WERI-Rb-1 (cell line): ENCODE measurements at regions not wholly inside any gene's neighbourhood (a gene's known extent, or its start where the extent isn't known, plus 50 kb on each side); places are given as distances from the start of the nearest gene placed in this dataset.

Experiments used
- DNase-seq: peaks from one replicate; pipeline ENCODE4 v3.0.0-alpha.2; 2020
- H3K27ac ChIP-seq: fragments of 250-450 bp; sonication (Bioruptor Pico); 2 replicates; pipeline ENCODE4 v1.5.1; 2020; ENCODE audit warnings: mild to moderate bottlenecking, moderate library complexity
- H3K27me3 ChIP-seq: fragments of 250-450 bp; sonication (Bioruptor Pico); 2 replicates; pipeline ENCODE4 v1.5.1; 2021; ENCODE audit warnings: mild to moderate bottlenecking, low read depth, moderate library complexity; ENCODE audit not compliant: insufficient read depth, severe bottlenecking
- H3K36me3 ChIP-seq: fragments of 250-450 bp; sonication (Bioruptor Pico); 2 replicates; pipeline ENCODE4 v1.5.1; 2020; ENCODE audit warnings: mild to moderate bottlenecking, moderate library complexity
- H3K4me3 ChIP-seq: 2 replicates; pipeline ENCODE4 v1.5.1; 2011; ENCODE audit warnings: low read depth, mild to moderate bottlenecking, control low read depth, low read length
- H3K9me3 ChIP-seq: fragments of 250-450 bp; sonication (Bioruptor Pico); 2 replicates; pipeline ENCODE4 v1.5.1; 2021; ENCODE audit warnings: mild to moderate bottlenecking, moderate library complexity; ENCODE audit not compliant: severe bottlenecking
- TF ChIP-seq, protein P1 (sequence below): IDR thresholded peaks from 2 replicates; pipeline ENCODE4 v1.5.1; 2011; ENCODE audit warnings: low read depth, mild to moderate bottlenecking, control low read depth, inconsistent platforms, low read length

GRCh38 chrX:99820197-99820596 is 589.9 kb downstream of the PCDH19 start:
- no peak overlapping the region for H3K4me3 ChIP-seq
- H3K27me3 ChIP-seq, result peaks cover 11% of the 10 kb centered on the region
- no peak overlapping the region for H3K27ac ChIP-seq
- TF ChIP-seq, protein P1, sequence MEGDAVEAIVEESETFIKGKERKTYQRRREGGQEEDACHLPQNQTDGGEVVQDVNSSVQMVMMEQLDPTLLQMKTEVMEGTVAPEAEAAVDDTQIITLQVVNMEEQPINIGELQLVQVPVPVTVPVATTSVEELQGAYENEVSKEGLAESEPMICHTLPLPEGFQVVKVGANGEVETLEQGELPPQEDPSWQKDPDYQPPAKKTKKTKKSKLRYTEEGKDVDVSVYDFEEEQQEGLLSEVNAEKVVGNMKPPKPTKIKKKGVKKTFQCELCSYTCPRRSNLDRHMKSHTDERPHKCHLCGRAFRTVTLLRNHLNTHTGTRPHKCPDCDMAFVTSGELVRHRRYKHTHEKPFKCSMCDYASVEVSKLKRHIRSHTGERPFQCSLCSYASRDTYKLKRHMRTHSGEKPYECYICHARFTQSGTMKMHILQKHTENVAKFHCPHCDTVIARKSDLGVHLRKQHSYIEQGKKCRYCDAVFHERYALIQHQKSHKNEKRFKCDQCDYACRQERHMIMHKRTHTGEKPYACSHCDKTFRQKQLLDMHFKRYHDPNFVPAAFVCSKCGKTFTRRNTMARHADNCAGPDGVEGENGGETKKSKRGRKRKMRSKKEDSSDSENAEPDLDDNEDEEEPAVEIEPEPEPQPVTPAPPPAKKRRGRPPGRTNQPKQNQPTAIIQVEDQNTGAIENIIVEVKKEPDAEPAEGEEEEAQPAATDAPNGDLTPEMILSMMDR, result no peak
- no peaks in the 10 kb centered on the region for H3K9me3 ChIP-seq
- no peaks in the 10 kb centered on the region for H3K36me3 ChIP-seq
- DNase-seq, result no peak

DNA sequence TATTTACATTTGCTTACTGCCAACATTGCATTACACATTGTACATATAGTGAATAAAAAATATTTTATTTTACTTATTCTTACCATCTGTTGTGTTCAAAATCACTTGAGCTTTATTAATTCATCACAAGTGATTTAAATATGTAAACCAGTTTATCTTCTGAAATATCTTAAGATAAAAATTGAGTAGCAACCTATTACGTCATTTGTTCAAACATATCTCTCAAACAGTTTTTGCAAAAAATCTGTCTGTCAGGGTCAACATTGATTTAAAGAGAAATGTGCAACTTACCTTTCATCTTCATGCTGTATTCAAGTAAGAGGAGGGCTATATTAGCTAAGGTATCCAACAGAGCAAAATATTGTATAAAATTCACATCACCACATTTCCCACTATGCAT is 610.1 kb downstream of the PCDH19 start:
- H3K9me3 ChIP-seq, result no peaks in the 10 kb centered on the region
- H3K4me3 ChIP-seq, result no peak overlapping the region
- TF ChIP-seq, protein P1, result no peak
- H3K27ac ChIP-seq, result no peak overlapping the region
- no peaks in the 10 kb centered on the region for H3K36me3 ChIP-seq
- H3K27me3 ChIP-seq, result no peaks in the 10 kb centered on the region
- DNase-seq, result no peak

DNA sequence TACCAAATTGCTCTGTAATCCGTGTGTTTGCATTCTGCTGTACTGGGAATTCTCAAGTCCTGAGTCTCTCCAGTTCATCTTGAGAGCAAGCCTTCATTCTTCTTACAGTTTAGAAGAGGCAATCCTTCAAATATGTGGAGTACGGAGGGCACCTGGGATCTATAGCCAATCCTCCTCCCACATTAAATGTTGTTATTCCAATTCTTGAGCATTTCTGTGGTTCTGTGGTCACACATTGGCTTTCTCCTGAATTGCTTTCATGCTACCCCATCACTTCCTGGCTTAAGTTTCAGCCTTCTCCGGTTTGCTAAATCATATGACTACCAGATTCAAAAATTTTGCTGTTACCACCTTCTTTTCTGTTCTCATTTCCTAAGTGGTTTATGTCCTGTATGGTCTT is 611.1 kb downstream of the PCDH19 start:
- H3K9me3 ChIP-seq, result no peaks in the 10 kb centered on the region
- H3K27me3 ChIP-seq, result peaks cover 7% of the 10 kb centered on the region
- H3K36me3 ChIP-seq, result no peaks in the 10 kb centered on the region
- no peak overlapping the region for H3K4me3 ChIP-seq
- DNase-seq, result no peak
- TF ChIP-seq, protein P1, result no peak
- H3K27ac ChIP-seq, result no peak overlapping the region

- no peak for DNase-seq
These were observed 614.6 kb downstream of the PCDH19 start for GRCh38 chrX:99795495-99795894.

DNA sequence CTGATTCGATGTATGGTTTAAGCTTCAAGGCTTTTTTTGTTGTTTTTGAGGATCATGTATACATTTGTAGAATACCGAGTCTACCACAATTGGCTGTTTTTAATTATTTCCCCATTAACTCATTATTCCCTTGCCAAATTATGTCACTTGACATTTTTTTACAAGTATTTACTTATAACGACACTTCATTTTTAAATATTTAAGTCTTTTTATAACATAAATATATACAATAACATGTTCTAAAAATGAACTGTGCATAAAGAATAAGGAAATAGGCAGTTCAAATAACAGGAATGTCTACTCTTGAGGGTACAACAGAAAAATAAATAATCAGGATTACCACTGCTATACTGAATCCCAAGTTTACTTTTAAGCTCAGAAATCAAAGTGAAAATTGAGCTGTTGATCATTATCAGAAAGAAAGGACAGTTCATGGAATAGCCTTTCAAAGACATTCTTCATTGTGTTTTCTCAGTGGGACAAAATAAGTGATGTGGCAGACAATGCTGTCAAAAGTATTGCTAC is 627.5 kb downstream of the PCDH19 start:
- TF ChIP-seq, protein P1, result no peak

More at GRCh38 chrX:99795495-99795894, 614.6 kb downstream of the PCDH19 start:
- H3K4me3 ChIP-seq, result no peak overlapping the region
- peaks cover 10% of the 10 kb centered on the region for H3K27me3 ChIP-seq
- H3K36me3 ChIP-seq, result no peaks in the 10 kb centered on the region
- H3K27ac ChIP-seq, result no peak overlapping the region
- TF ChIP-seq, protein P1, result peak; percentile 35; the same call in 1 of the 2 replicates
- no peaks in the 10 kb centered on the region for H3K9me3 ChIP-seq

DNA sequence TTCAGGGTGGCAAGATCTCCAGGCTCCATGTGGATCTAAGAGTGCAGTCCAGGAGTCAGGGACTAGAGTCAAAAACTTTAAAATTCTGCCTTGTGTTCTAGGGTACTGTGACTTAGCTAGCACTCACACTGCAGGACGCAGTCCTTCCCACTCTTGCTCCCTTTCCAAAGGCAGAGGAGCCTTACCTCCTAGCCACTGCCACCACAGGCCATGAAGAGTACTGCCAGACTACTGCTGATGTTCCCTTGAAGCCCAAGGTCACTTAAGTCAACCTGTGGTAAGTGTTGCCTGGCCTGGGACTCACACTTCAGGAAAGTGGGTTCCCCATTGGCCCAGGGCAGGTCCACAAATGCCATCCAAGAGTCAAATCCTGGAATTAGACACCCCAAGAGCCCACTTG is 632.2 kb downstream of the PCDH19 start:
- H3K27me3 ChIP-seq, result peaks cover 19% of the 10 kb centered on the region
- H3K4me3 ChIP-seq, result no peak overlapping the region
- DNase-seq, result no peak
- no peaks in the 10 kb centered on the region for H3K36me3 ChIP-seq
- H3K9me3 ChIP-seq, result no peaks in the 10 kb centered on the region
- H3K27ac ChIP-seq, result no peak overlapping the region
- TF ChIP-seq, protein P1, result no peak

More for the DNA sequence above, 627.5 kb downstream of the PCDH19 start:
- Histone ChIP-seq H3K9me3 (no peaks in the 10 kb centered on the region), H3K4me3 (no peak overlapping the region), H3K27ac (no peak overlapping the region), H3K27me3 (peaks cover 14% of the 10 kb centered on the region), H3K36me3 (no peaks in the 10 kb centered on the region)
- no peak for DNase-seq
